ENCODE measurements at regions not wholly inside any gene's neighbourhood (a gene's known extent, or its start where the extent isn't known, plus 50 kb on each side); places are given as distances from the start of the nearest gene placed in this dataset.

- TF ChIP-seq CTCF (tag by site-specific recombination; IDR thresholded peaks at IDR 0.05): no peak
- no peak for TF ChIP-seq PRDM1 (tag by site-specific recombination; IDR thresholded peaks at IDR 0.05)
- no peak for TF ChIP-seq SCRT2 (tag by site-specific recombination; IDR thresholded peaks at IDR 0.05)
- no peak for TF ChIP-seq ZNF23 (tag by site-specific recombination; IDR thresholded peaks at IDR 0.05; ENCODE audit: borderline replicate concordance)
- no peak for TF ChIP-seq KLF10 (tag by site-specific recombination; IDR thresholded peaks at IDR 0.05)
Observed at GRCh38 chr3:66617351-66617750, 116.5 kb upstream of the LRIG1 start.

All from HEK293 (cell line).